Ovary (tissue), 7 donors: ENCODE measurements at regions not wholly inside any gene's neighbourhood (a gene's known extent, or its start where the extent isn't known, plus 50 kb on each side); places are given as distances from the start of the nearest gene placed in this dataset.
A peak's percentile ranks its signal among the peaks of the same experiment; 100 is the strongest.

ENCODE experiments used
- DNase-seq, 5 donors: peaks; one replicate each; pipeline ENCODE4 v3.0.0-alpha.2; 2019 to 2020
- H3K27ac ChIP-seq, 2 donors: fragments of 200-600 bp; one replicate each; pipeline versions ENCODE4 v1.5.1 to v1.8.0; 2019 to 2022
- H3K27me3 ChIP-seq: fragments of 200-600 bp; one replicate; pipeline ENCODE4 v1.8.0; 2022
- H3K36me3 ChIP-seq: fragments of 200-600 bp; sonication (generic); one replicate; pipeline ENCODE4 v1.5.1; 2019
- H3K4me1 ChIP-seq: one replicate; pipeline ENCODE4 v1.8.1; 2013; ENCODE audit warnings: mild to moderate bottlenecking, moderate library complexity; ENCODE audit not compliant: insufficient read depth
- H3K4me3 ChIP-seq: fragments of 200-600 bp; sonication (generic); one replicate; pipeline ENCODE4 v1.5.1; 2017
- H3K9me3 ChIP-seq, 2 donors: fragments of 200-600 bp in 1 of 2; sonication (generic) in 1 of 2; one replicate each; pipeline versions ENCODE4 v1.5.1 to v1.8.1; 2013 to 2019; ENCODE audit warnings: mild to moderate bottlenecking in 1 of 2, moderate library complexity in 1 of 2
- CTCF ChIP-seq, 3 donors: fragments of 450-650 bp in 2 of 3; fragments of 200-600 bp in 1 of 3; IDR thresholded peaks; one replicate each; pipeline versions ENCODE4 v1.5.1 to v1.8.0; 2016 to 2022; ENCODE audit warnings: antibody characterized with exemption in 3 of 3, mild to moderate bottlenecking in 1 of 3
- EP300 ChIP-seq: sonication (generic); formaldehyde crosslinking; IDR thresholded peaks from one replicate; pipeline ENCODE4 v1.6.1; 2017; ENCODE audit warnings: antibody characterized with exemption
- POLR2A ChIP-seq: fragments of 450-650 bp; IDR thresholded peaks from one replicate; pipeline ENCODE4 v1.6.1; 2017; ENCODE audit warnings: antibody characterized with exemption, mild to moderate bottlenecking, moderate library complexity
- WGBS, 3 donors: extraction: QIAGEN DNeasy Blood & Tissue Kit in 1 of 3; methylation state at CpG; one replicate each; pipeline versions ENCODE4 v1.1.5 to v1.1.7; 2013 to 2017; 5-methylcytosine and 5-hydroxymethylcytosine counted together
- intact Hi-C, 4 donors: fragments of 100-400 bp; cut with DNase I; formaldehyde crosslinking; loops; one replicate each; pipeline versions ENCODE4 v1.11.0 to v1.15.1; 2022 to 2023
- donor health status: DM: no; HTN: no; CAD: no; lungs with moderate emphysema.
- donor health status: DM: no; HTN: no; CAD: no.
- donor health status: Bipolar disorder and iron deficiency.
- donor health status: DM: no; HTN: no; CAD: no.
- donor health status: DM: yes; HTN: yes; CAD: no.

DNA sequence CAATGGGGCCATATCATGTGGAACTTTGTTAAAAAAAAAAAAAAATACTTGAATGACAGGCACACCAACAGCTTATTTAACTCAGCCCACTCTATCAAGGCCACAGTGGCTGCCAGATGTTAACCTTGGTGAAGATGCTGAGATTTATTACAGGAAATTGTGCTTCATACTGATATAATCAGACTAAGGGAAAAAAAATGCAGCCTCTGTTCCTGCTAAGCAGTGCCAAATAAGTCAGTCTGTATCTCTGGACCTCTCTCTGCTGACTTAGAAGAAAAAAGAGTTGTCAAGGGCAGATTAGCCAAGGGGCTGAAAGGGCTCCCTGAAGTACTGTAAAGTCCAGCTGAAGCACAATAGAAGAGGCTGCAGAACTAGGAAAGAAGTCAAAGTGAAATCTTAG lies 677.7 kb upstream of the HTR2C start:
- DNase-seq, result peak in 1 of 5 donors; percentile 19
- Histone ChIP-seq H3K4me1 (no peaks in the 10 kb centered on the region), H3K27me3 (no peaks in the 10 kb centered on the region), H3K4me3 (no peak overlapping the region), H3K36me3 (no peaks in the 10 kb centered on the region), H3K9me3 (no peaks in the 10 kb centered on the region), H3K27ac (no peak overlapping the region)
- TF ChIP-seq EP300 (no peak), POLR2A (no peak)
- intact Hi-C loops, result no loop called here

GRCh38 chrX:113892891-113893290 lies 691.0 kb upstream of the HTR2C start:
- Histone ChIP-seq H3K4me3 (no peak overlapping the region), H3K9me3 (no peaks in the 10 kb centered on the region), H3K4me1 (no peaks in the 10 kb centered on the region), H3K27me3 (no peaks in the 10 kb centered on the region), H3K27ac (no peak overlapping the region), H3K36me3 (no peaks in the 10 kb centered on the region)
- 52 to 60% (median 56%) methylated on average over 5 of the region's 5 CpGs for WGBS, 3 donors
- intact Hi-C loops, result no loop called here
- DNase-seq, result no peak
- TF ChIP-seq CTCF (IDR thresholded peaks at IDR 0.05), result no peak
- TF ChIP-seq POLR2A, result no peak
- no peak for TF ChIP-seq EP300

- Histone ChIP-seq H3K36me3 (no peaks in the 10 kb centered on the region), H3K9me3 (no peaks in the 10 kb centered on the region), H3K4me3 (no peak overlapping the region), H3K27me3 (no peaks in the 10 kb centered on the region), H3K4me1 (no peaks in the 10 kb centered on the region), H3K27ac (no peak overlapping the region)
- no peak for DNase-seq
- TF ChIP-seq POLR2A, result no peak
- no peak for TF ChIP-seq CTCF (IDR thresholded peaks at IDR 0.05)
- TF ChIP-seq EP300, result no peak
- intact Hi-C loops, result no loop called here
- 66 to 76% (median 74%) methylated on average over 1 of the region's 1 CpG for WGBS, 3 donors
These were observed 691.5 kb upstream of the HTR2C start for GRCh38 chrX:113892401-113892800.

- TF ChIP-seq EP300, result no peak
- TF ChIP-seq POLR2A, result no peak
- TF ChIP-seq CTCF (IDR thresholded peaks at IDR 0.05), result no peak
- Histone ChIP-seq H3K4me3 (no peak overlapping the region), H3K4me1 (no peaks in the 10 kb centered on the region), H3K27ac (no peak overlapping the region), H3K36me3 (no peaks in the 10 kb centered on the region), H3K27me3 (no peaks in the 10 kb centered on the region), H3K9me3 (no peaks in the 10 kb centered on the region)
- 80 to 85% (median 82%) methylated on average over 3 of the region's 3 CpGs for WGBS, 3 donors
- DNase-seq, result no peak
- intact Hi-C loops, result no loop called here
These were observed 710.8 kb upstream of the HTR2C start for GRCh38 chrX:113873056-113873455.

DNA sequence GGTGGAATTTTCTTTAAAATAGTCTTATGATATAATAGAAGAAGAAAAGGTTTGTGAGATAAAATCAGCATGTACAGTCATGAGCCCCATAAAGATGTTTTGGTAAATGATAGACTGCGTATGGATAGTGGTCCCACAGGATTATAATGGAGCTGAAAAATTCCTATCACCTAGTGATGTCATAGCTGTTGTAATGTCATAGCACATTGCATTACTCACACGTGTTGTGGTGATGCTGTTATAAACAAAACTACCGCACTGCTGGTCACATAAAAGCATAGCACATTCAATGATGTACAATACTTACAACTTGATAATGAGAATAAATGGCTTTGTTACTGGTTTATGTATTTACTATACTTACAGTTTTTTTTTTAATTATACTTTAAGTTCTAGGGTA lies 715.2 kb upstream of the HTR2C start:
- Histone ChIP-seq H3K4me3 (no peak overlapping the region), H3K36me3 (no peaks in the 10 kb centered on the region), H3K9me3 (no peaks in the 10 kb centered on the region), H3K27ac (no peak overlapping the region), H3K27me3 (no peaks in the 10 kb centered on the region), H3K4me1 (no peaks in the 10 kb centered on the region)
- intact Hi-C loops, result no loop called here
- WGBS, 3 donors, result 56 to 66% (median 63%) methylated on average over 3 of the region's 3 CpGs
- TF ChIP-seq EP300 (no peak), POLR2A (no peak), CTCF (IDR thresholded peaks at IDR 0.05) (no peak)
- DNase-seq, result no peak
